UCSD-AML1 (cell line): ENCODE measurements at regions not wholly inside any gene's neighbourhood (a gene's known extent, or its start where the extent isn't known, plus 50 kb on each side); places are given as distances from the start of the nearest gene placed in this dataset.
"Not testable (repeated sequence)": the region's sequence is repeated elsewhere in the genome, so short reads cannot be mapped to it uniquely, and the experiment has no call there.

Experiments used
- DNase-seq: peaks from one replicate; lab custom pipeline; 2025; ENCODE audit not compliant: unreplicated experiment; lab: John Stamatoyannopoulos, UW

GRCh38 chr6:166806962-166807757 lies 149.2 kb downstream of the RNASET2 start:
- DNase-seq, result no peak

GRCh38 chr6:166806217-166806838 lies 150.0 kb downstream of the RNASET2 start:
- no peak for DNase-seq

GRCh38 chr6:166803471-166803870 lies 152.9 kb downstream of the RNASET2 start:
- no peak for DNase-seq

GRCh38 chr6:166802401-166802800 lies 153.9 kb downstream of the RNASET2 start:
- DNase-seq, result no peak

GRCh38 chr6:166800137-166800536 lies 156.2 kb downstream of the RNASET2 start:
- DNase-seq, result no peak

GRCh38 chr6:166798652-166799051 lies 157.7 kb downstream of the RNASET2 start:
- DNase-seq, result no peak

GRCh38 chr6:166796610-166797009 lies 159.7 kb downstream of the RNASET2 start:
- no peak for DNase-seq

GRCh38 chr6:166795879-166796278 lies 160.5 kb downstream of the RNASET2 start:
- DNase-seq, result no peak

- not testable (repeated sequence) for DNase-seq
These were observed 163.8 kb upstream of the RPS6KA2 start for GRCh38 chr6:166790808-166791207.

- DNase-seq, result not testable (repeated sequence)
These were observed 161.9 kb upstream of the RPS6KA2 start for GRCh38 chr6:166788846-166789529.

GRCh38 chr6:166786704-166787293 lies 159.7 kb upstream of the RPS6KA2 start:
- DNase-seq, result no peak

- DNase-seq, result no peak
These were observed 158.1 kb upstream of the RPS6KA2 start for GRCh38 chr6:166785131-166785530.

GRCh38 chr6:166784691-166785090 lies 157.6 kb upstream of the RPS6KA2 start:
- DNase-seq, result no peak

- no peak for DNase-seq
These were observed 155.5 kb upstream of the RPS6KA2 start for GRCh38 chr6:166782520-166782919.

GRCh38 chr6:166781331-166781730 lies 154.3 kb upstream of the RPS6KA2 start:
- no peak for DNase-seq

- no peak for DNase-seq
These were observed 153.1 kb upstream of the RPS6KA2 start for GRCh38 chr6:166779963-166780683.

- no peak for DNase-seq
These were observed 152.3 kb upstream of the RPS6KA2 start for GRCh38 chr6:166779381-166779780.

GRCh38 chr6:166778776-166779175 lies 151.7 kb upstream of the RPS6KA2 start:
- DNase-seq, result no peak

- no peak for DNase-seq
These were observed 151.0 kb upstream of the RPS6KA2 start for GRCh38 chr6:166778046-166778445.

- no peak for DNase-seq
These were observed 150.1 kb upstream of the RPS6KA2 start for GRCh38 chr6:166777096-166777630.

GRCh38 chr6:166776571-166776970 lies 149.5 kb upstream of the RPS6KA2 start:
- DNase-seq, result no peak
